GM13977 (cell line): ENCODE measurements at regions not wholly inside any gene's neighbourhood (a gene's known extent, or its start where the extent isn't known, plus 50 kb on each side); places are given as distances from the start of the nearest gene placed in this dataset.

Source experiments
- DNase-seq: peaks from one replicate; pipeline ENCODE4 v3.0.0; 2012; ENCODE audit warnings: low spot score
- CTCF ChIP-seq: IDR thresholded peaks from 2 replicates; pipeline ENCODE4 v1.5.1; 2012; ENCODE audit warnings: mild to moderate bottlenecking, control low read depth; ENCODE audit not compliant: insufficient read depth; ENCODE audit errors: extremely low read depth, missing control alignments
- in situ Hi-C: fragments of 300-500 bp; cut with MboI; formaldehyde crosslinking; loops from one replicate; pipeline ENCODE4 v1.12.0; 2022; ENCODE audit warnings: low sequenced_read_pairs, low pct_unique_long_range_greater_than_20kb, mixed read lengths, inconsistent platforms; ENCODE audit not compliant: unreplicated experiment

- TF ChIP-seq CTCF = no peak
- no peak for DNase-seq
- in situ Hi-C loops = no loop called here
These were observed 1448.4 kb downstream of the TBC1D22A start for GRCh38 chr22:48210812-48211211.

- no peak for TF ChIP-seq CTCF
- no peak for DNase-seq
- in situ Hi-C loops = no loop called here
These were observed 1447.7 kb downstream of the TBC1D22A start for GRCh38 chr22:48210198-48210580.

- in situ Hi-C loops = no loop called here
- no peak for DNase-seq
- TF ChIP-seq CTCF = no peak
These were observed 1447.2 kb downstream of the TBC1D22A start for GRCh38 chr22:48209473-48210197.

GRCh38 chr22:48208894-48209293, 1446.4 kb downstream of the TBC1D22A start:
- in situ Hi-C loops = no loop called here
- no peak for DNase-seq
- no peak for TF ChIP-seq CTCF

GRCh38 chr22:48207919-48208535, 1445.6 kb downstream of the TBC1D22A start:
- no peak for TF ChIP-seq CTCF
- no peak for DNase-seq
- in situ Hi-C loops = no loop called here

- no peak for TF ChIP-seq CTCF
- in situ Hi-C loops = no loop called here
These were observed 1443.3 kb downstream of the TBC1D22A start for GRCh38 chr22:48205790-48206189.

More at GRCh38 chr22:48205790-48206189, 1443.3 kb downstream of the TBC1D22A start:
- DNase-seq = no peak
